Keratinocyte (primary cell): ENCODE measurements at regions not wholly inside any gene's neighbourhood (a gene's known extent, or its start where the extent isn't known, plus 50 kb on each side); places are given as distances from the start of the nearest gene placed in this dataset.

Source experiments
- DNase-seq: peaks from one replicate; pipeline ENCODE4 v3.0.0-alpha.2; 2011; ENCODE audit warnings: low read depth, missing footprints, low spot score
- FAIRE-seq: peaks from 2 replicates; lab custom pipeline; 2011; peaks lifted over from hg19 to GRCh38; lab: Jason Lieb, UNC
- H2AFZ ChIP-seq: 2 replicates; pipeline ENCODE4 v1.6.0; 2012; ENCODE audit warnings: low read length, control low read depth, inconsistent platforms; ENCODE audit not compliant: control insufficient read depth
- H3K27ac ChIP-seq: 2 replicates; pipeline ENCODE4 v1.5.1; 2011; ENCODE audit warnings: low read length; ENCODE audit not compliant: control insufficient read depth, insufficient read depth
- H3K27me3 ChIP-seq: 3 replicates; pipeline ENCODE4 v1.6.0; 2011; ENCODE audit warnings: low read length; ENCODE audit not compliant: control insufficient read depth, insufficient read depth; ENCODE audit errors: extremely low read depth
- H3K36me3 ChIP-seq, 2 experiments: 2 replicates in 1 of 2; 3 replicates in 1 of 2; pipeline ENCODE4 v1.5.1; 2011; ENCODE audit warnings: low read length in 2 of 2, mild to moderate bottlenecking in 1 of 2; ENCODE audit not compliant: control insufficient read depth in 2 of 2, insufficient read depth in 2 of 2; ENCODE audit errors: extremely low read depth in 1 of 2
- H3K4me1 ChIP-seq: 3 replicates; pipeline ENCODE4 v1.5.1; 2011; ENCODE audit warnings: low read length; ENCODE audit not compliant: control insufficient read depth, insufficient read depth; ENCODE audit errors: extremely low read depth
- H3K4me2 ChIP-seq: 3 replicates; pipeline ENCODE4 v1.6.0; 2011; ENCODE audit warnings: low read depth, low read length; ENCODE audit not compliant: control insufficient read depth, insufficient read depth; ENCODE audit errors: extremely low read depth
- H3K4me3 ChIP-seq, 3 experiments: fragments of 200-600 bp in 1 of 3; sonication (generic) in 1 of 3; 2 replicates in 2 of 3; 3 replicates in 1 of 3; pipeline ENCODE4 v1.5.1; 2011 to 2016; ENCODE audit warnings: low read length in 3 of 3, mild to moderate bottlenecking in 3 of 3, control low read depth in 2 of 3, inconsistent platforms in 1 of 3, low read depth in 1 of 3, mixed read lengths in 1 of 3, mixed run types in 1 of 3, moderate library complexity in 1 of 3; ENCODE audit not compliant: control insufficient read depth in 2 of 3, insufficient read depth in 2 of 3; ENCODE audit errors: extremely low read depth in 1 of 3
- H3K79me2 ChIP-seq: 2 replicates; pipeline ENCODE4 v1.6.0; 2012; ENCODE audit warnings: low read length; ENCODE audit not compliant: control insufficient read depth, insufficient read depth
- H3K9ac ChIP-seq: 3 replicates; pipeline ENCODE4 v1.6.0; 2011; ENCODE audit warnings: low read length; ENCODE audit not compliant: control insufficient read depth, insufficient read depth; ENCODE audit errors: extremely low read depth
- H3K9me1 ChIP-seq: 3 replicates; pipeline ENCODE4 v1.6.0; 2011; ENCODE audit warnings: low read length; ENCODE audit not compliant: control insufficient read depth, insufficient read depth; ENCODE audit errors: extremely low read depth
- H3K9me3 ChIP-seq: 2 replicates; pipeline ENCODE4 v1.5.1; 2012; ENCODE audit warnings: low read depth, low read length; ENCODE audit not compliant: control insufficient read depth
- H4K20me1 ChIP-seq: 3 replicates; pipeline ENCODE4 v1.6.0; 2011; ENCODE audit warnings: low read length; ENCODE audit not compliant: control insufficient read depth, insufficient read depth; ENCODE audit errors: extremely low read depth
- CTCF ChIP-seq, 3 experiments: IDR thresholded peaks in 1 of 3; conservative IDR thresholded peaks in 1 of 3; optimal IDR thresholded peaks in 1 of 3; 2 replicates in 2 of 3; 3 replicates in 1 of 3; pipeline versions ENCODE3 to v1.5.1; 2011; ENCODE audit warnings: low read length in 3 of 3, mild to moderate bottlenecking in 3 of 3, moderate library complexity in 2 of 3, control low read depth in 1 of 3, inconsistent platforms in 1 of 3; ENCODE audit not compliant: insufficient read depth in 2 of 3; ENCODE audit errors: extremely low read depth in 1 of 3
- EZH2 ChIP-seq: IDR thresholded peaks from one replicate; pipeline ENCODE4 v1.6.1; 2012; ENCODE audit warnings: inconsistent platforms, mild to moderate bottlenecking, low read length, moderate library complexity
- dilution Hi-C: fragments of 300-500 bp; cut with MboI; formaldehyde crosslinking; loops from one replicate; pipeline ENCODE4 v1.7.0; 2020; ENCODE audit warnings: low sequenced_read_pairs; ENCODE audit not compliant: extremely low pct_ligation_motif_present

- Histone ChIP-seq H3K4me2 (no peak overlapping the region), H3K9me3 (no peaks in the 10 kb centered on the region), H3K36me3 (no peaks in the 10 kb centered on the region), H3K27ac (no peak overlapping the region), H3K4me3 (no peak overlapping the region), H2AFZ (no peak overlapping the region), H3K27me3 (no peaks in the 10 kb centered on the region), H3K9ac (no peak overlapping the region), H3K4me1 (no peaks in the 10 kb centered on the region), H3K9me1 (no peaks in the 10 kb centered on the region), H4K20me1 (no peaks in the 10 kb centered on the region), H3K79me2 (no peaks in the 10 kb centered on the region)
- FAIRE-seq (no peak), DNase-seq (no peak)
- no peak for TF ChIP-seq CTCF (optimal IDR thresholded peaks at IDR 0.05 in 1 of 3, IDR thresholded peaks at IDR 0.05 in 1 of 3, conservative IDR thresholded peaks at IDR 0.05 in 1 of 3; ENCODE audit: extremely low read depth in 1 of 3, insufficient read depth in 2 of 3, low read length in 3 of 3)
- TF ChIP-seq EZH2 = no peak
- dilution Hi-C loops = no loop called here
Measured at GRCh38 chr13:78138756-78139155, 220.1 kb upstream of the EDNRB start.

- no peak for DNase-seq
- peak overlapping the region; percentile 78 for H2AFZ ChIP-seq
- H3K4me3 ChIP-seq = no peak overlapping the region
- no peaks in the 10 kb centered on the region for H4K20me1 ChIP-seq
- H3K27me3 ChIP-seq = no peaks in the 10 kb centered on the region
- no peaks in the 10 kb centered on the region for H3K79me2 ChIP-seq
- H3K9ac ChIP-seq = no peak overlapping the region
- H3K27ac ChIP-seq = no peak overlapping the region
- dilution Hi-C loops = no loop called here
- no peaks in the 10 kb centered on the region for H3K9me3 ChIP-seq
- H3K4me1 ChIP-seq = no peaks in the 10 kb centered on the region
- no peaks in the 10 kb centered on the region for H3K36me3 ChIP-seq
- no peak overlapping the region for H3K4me2 ChIP-seq
- TF ChIP-seq CTCF (optimal IDR thresholded peaks at IDR 0.05 in 1 of 3, IDR thresholded peaks at IDR 0.05 in 1 of 3, conservative IDR thresholded peaks at IDR 0.05 in 1 of 3; ENCODE audit: extremely low read depth in 1 of 3, insufficient read depth in 2 of 3, low read length in 3 of 3) (peak; percentile 67 to 75 (median 69)), EZH2 (no peak)
- no peaks in the 10 kb centered on the region for H3K9me1 ChIP-seq
- peak; percentile 82 for FAIRE-seq
Measured at GRCh38 chr13:78137404-78138142, 218.9 kb upstream of the EDNRB start.
